ENCODE measurements at regions not wholly inside any gene's neighbourhood (a gene's known extent, or its start where the extent isn't known, plus 50 kb on each side); places are given as distances from the start of the nearest gene placed in this dataset.

GRCh38 chr2:187136646-187137045 is 287.7 kb upstream of the ZSWIM2 start:
- no peak overlapping the region for H3K4me3 ChIP-seq
- H3K27ac ChIP-seq: peak overlapping the region in 1 of 2 donors; percentile 19
- H3K36me3 ChIP-seq: no peaks in the 10 kb centered on the region
- H3K4me1 ChIP-seq: no peaks in the 10 kb centered on the region
- peak in 1 of 2 donors; percentile 20 for DNase-seq
- no peaks in the 10 kb centered on the region for H3K9me3 ChIP-seq
- intact Hi-C loops (cut with DNase I; ENCODE audit: low total_unique reads): no loop called here
- no peaks in the 10 kb centered on the region for H3K27me3 ChIP-seq
- no peak for TF ChIP-seq POLR2A (IDR thresholded peaks at IDR 0.05)
- TF ChIP-seq, protein P1, sequence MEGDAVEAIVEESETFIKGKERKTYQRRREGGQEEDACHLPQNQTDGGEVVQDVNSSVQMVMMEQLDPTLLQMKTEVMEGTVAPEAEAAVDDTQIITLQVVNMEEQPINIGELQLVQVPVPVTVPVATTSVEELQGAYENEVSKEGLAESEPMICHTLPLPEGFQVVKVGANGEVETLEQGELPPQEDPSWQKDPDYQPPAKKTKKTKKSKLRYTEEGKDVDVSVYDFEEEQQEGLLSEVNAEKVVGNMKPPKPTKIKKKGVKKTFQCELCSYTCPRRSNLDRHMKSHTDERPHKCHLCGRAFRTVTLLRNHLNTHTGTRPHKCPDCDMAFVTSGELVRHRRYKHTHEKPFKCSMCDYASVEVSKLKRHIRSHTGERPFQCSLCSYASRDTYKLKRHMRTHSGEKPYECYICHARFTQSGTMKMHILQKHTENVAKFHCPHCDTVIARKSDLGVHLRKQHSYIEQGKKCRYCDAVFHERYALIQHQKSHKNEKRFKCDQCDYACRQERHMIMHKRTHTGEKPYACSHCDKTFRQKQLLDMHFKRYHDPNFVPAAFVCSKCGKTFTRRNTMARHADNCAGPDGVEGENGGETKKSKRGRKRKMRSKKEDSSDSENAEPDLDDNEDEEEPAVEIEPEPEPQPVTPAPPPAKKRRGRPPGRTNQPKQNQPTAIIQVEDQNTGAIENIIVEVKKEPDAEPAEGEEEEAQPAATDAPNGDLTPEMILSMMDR (IDR thresholded peaks at IDR 0.05): no peak

GRCh38 chr2:187134306-187134705 is 285.3 kb upstream of the ZSWIM2 start:
- Histone ChIP-seq H3K27ac (no peak overlapping the region), H3K4me3 (no peak overlapping the region), H3K4me1 (no peaks in the 10 kb centered on the region), H3K9me3 (no peaks in the 10 kb centered on the region), H3K36me3 (no peaks in the 10 kb centered on the region), H3K27me3 (no peaks in the 10 kb centered on the region)
- no peak for TF ChIP-seq POLR2A (IDR thresholded peaks at IDR 0.05)
- TF ChIP-seq, protein P1 (IDR thresholded peaks at IDR 0.05): no peak
- intact Hi-C loops (cut with DNase I; ENCODE audit: low total_unique reads): no loop called here
- no peak for DNase-seq

DNA sequence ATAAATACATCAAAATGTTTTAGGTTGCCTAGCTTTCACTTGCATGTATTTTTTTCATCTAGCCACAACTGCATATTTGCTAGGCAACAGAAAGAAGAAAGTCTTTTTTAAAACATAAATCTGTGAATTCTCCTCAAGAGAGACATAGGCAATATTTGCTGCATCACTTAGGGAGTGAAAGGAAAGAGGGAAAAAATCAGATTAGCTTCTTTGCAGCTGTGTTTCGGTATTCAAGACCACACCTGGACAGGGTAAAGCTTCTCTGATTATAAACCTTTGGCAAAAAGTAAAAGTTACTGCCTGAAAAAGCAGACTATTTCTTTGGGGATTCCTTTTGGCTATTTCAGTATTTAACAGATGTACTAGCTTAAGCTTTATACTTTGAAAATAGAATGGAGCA is 280.9 kb upstream of the ZSWIM2 start:
- TF ChIP-seq, protein P1 (IDR thresholded peaks at IDR 0.05): no peak
- no peak for TF ChIP-seq POLR2A (IDR thresholded peaks at IDR 0.05)
- intact Hi-C loops (cut with DNase I; ENCODE audit: low total_unique reads): no loop called here

DNA sequence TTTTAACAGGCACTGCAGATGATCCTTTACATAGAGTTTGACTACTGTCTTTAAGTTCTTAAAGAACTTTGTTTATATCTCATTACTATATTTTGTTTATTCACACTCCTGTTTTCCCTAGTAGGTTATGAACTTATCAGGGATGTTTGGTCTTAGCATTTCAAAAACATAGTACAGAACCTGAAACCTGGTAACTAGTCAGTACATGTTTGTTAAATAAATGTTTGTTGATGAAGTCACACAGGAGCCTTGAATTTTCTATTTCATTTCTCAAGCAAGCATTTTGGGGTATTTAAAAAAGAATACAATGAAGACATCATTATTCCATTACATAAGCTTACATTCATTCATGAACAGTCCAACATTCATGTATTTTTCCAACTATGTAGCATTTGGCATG is 280.3 kb upstream of the ZSWIM2 start:
- TF ChIP-seq, protein P1 (IDR thresholded peaks at IDR 0.05): no peak
- TF ChIP-seq POLR2A (IDR thresholded peaks at IDR 0.05): no peak
- intact Hi-C loops (cut with DNase I; ENCODE audit: low total_unique reads): no loop called here
- Histone ChIP-seq H3K36me3 (no peaks in the 10 kb centered on the region), H3K27ac (no peak overlapping the region), H3K27me3 (no peaks in the 10 kb centered on the region), H3K4me3 (no peak overlapping the region), H3K4me1 (no peaks in the 10 kb centered on the region), H3K9me3 (no peaks in the 10 kb centered on the region)
- DNase-seq: no peak

More for the DNA sequence above, 280.9 kb upstream of the ZSWIM2 start:
- no peak overlapping the region for H3K27ac ChIP-seq
- no peak overlapping the region for H3K4me3 ChIP-seq
- no peaks in the 10 kb centered on the region for H3K27me3 ChIP-seq
- H3K9me3 ChIP-seq: no peaks in the 10 kb centered on the region
- H3K4me1 ChIP-seq: no peaks in the 10 kb centered on the region
- H3K36me3 ChIP-seq: no peaks in the 10 kb centered on the region
- no peak for DNase-seq

GRCh38 chr2:187126247-187127005 is 277.5 kb upstream of the ZSWIM2 start:
- H3K4me1 ChIP-seq: no peaks in the 10 kb centered on the region
- no peak overlapping the region for H3K27ac ChIP-seq
- DNase-seq: no peak
- no peaks in the 10 kb centered on the region for H3K27me3 ChIP-seq
- intact Hi-C loops (cut with DNase I; ENCODE audit: low total_unique reads): no loop called here
- H3K36me3 ChIP-seq: no peaks in the 10 kb centered on the region
- H3K4me3 ChIP-seq: no peak overlapping the region
- no peak for TF ChIP-seq POLR2A (IDR thresholded peaks at IDR 0.05)
- H3K9me3 ChIP-seq: no peaks in the 10 kb centered on the region

Data from uterus (tissue), 3 donors.